Astrocyte of the spinal cord (primary cell): ENCODE measurements at regions not wholly inside any gene's neighbourhood (a gene's known extent, or its start where the extent isn't known, plus 50 kb on each side); places are given as distances from the start of the nearest gene placed in this dataset.
"Not testable (repeated sequence)": the region's sequence is repeated elsewhere in the genome, so short reads cannot be mapped to it uniquely, and the experiment has no call there.

ENCODE experiments used
- DNase-seq: peaks from one replicate; pipeline ENCODE4 v3.0.0; 2011; ENCODE audit warnings: low read depth, low spot score
- H3K4me3 ChIP-seq: 2 replicates; pipeline ENCODE4 v1.5.1; 2011; ENCODE audit warnings: low read depth, mild to moderate bottlenecking, low read length, moderate library complexity
- CTCF ChIP-seq: IDR thresholded peaks from 2 replicates; pipeline ENCODE4 v1.5.1; 2012; ENCODE audit warnings: low read depth, mild to moderate bottlenecking, low read length, inconsistent platforms
- in situ Hi-C: cut with HindIII; loops from 2 replicates; pipeline ENCODE4 v1.10.0; 2017; ENCODE audit warnings: low sequenced_read_pairs

- in situ Hi-C loops: no loop called here
- H3K4me3 ChIP-seq: no peak overlapping the region
- no peak for TF ChIP-seq CTCF
- no peak for DNase-seq
These were observed 287.8 kb upstream of the CHRM3 start for GRCh38 chr1:239098400-239099037.

DNA sequence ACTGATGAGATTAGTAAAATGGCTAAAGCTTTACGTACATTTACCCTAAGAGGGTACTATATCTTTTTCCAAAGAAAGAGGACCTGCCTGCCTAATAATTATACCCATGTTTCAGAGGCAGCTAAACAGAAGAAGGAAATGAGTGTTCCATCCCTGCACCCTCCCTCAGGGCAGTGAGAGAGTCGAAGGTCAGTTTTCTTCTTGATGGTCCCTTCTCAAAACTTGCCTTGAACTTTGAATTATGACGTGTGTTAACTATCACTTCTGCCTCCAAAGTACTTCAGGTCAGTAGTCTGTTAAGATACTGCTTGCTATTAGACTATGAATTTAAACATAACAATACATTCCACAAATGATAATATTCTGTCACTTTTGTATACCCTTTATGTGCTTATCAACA, 294.8 kb upstream of the CHRM3 start:
- no peak overlapping the region for H3K4me3 ChIP-seq
- no peak for DNase-seq
- in situ Hi-C loops: no loop called here
- TF ChIP-seq CTCF: no peak

GRCh38 chr1:239084459-239085080, 301.8 kb upstream of the CHRM3 start:
- no peak overlapping the region for H3K4me3 ChIP-seq
- TF ChIP-seq CTCF: no peak
- no peak for DNase-seq
- in situ Hi-C loops: no loop called here

DNA sequence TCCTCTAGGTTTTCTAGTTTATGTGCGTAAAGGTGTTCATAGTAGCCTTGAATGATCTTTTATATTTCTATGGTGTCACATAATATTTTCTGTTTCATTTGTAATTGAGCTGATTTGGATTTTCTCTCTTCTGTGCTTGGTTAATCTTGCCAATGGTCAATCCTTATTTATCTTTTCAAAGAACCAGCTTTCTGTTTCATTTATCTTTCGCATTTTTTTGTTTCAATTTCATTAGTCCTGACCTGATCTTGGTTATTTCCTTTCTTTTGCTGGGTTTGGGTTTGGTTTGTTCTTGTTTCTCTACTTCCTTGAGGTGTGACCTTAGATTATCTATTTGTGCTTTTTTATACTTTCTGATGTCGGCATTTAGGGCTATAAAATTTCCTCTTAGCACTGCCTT, 304.4 kb upstream of the CHRM3 start:
- in situ Hi-C loops, H3K4me3 ChIP-seq, DNase-seq: not testable (repeated sequence)

- TF ChIP-seq CTCF: no peak
- DNase-seq: no peak
- no peak overlapping the region for H3K4me3 ChIP-seq
- in situ Hi-C loops: no loop called here
These were observed 318.9 kb upstream of the CHRM3 start for GRCh38 chr1:239067480-239067879.

GRCh38 chr1:239067058-239067457, 319.3 kb upstream of the CHRM3 start:
- TF ChIP-seq CTCF: no peak
- DNase-seq: no peak
- in situ Hi-C loops: no loop called here
- no peak overlapping the region for H3K4me3 ChIP-seq

DNA sequence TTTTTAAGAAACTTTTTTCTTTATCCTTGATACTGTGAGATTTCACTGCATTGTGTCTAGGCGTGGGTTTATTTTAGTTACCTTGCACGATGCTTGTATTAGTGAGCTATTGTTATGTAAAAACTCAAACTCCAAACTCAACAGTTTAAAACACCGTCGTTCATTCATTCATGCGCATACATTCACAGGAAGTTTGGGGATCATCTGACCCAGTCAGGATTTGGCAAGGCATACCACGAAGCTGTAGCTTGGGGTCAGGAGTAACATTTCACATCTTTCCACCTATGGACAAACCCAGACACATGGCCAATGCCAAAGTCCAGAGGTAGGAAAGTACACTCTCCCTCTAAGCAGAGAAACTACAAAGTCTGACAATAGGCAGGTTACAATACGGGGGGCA, 324.6 kb upstream of the CHRM3 start:
- no peak for DNase-seq
- in situ Hi-C loops: no loop called here

More for the DNA sequence above, 324.6 kb upstream of the CHRM3 start:
- no peak overlapping the region for H3K4me3 ChIP-seq
- TF ChIP-seq CTCF: no peak
